ENCODE measurements at regions not wholly inside any gene's neighbourhood (a gene's known extent, or its start where the extent isn't known, plus 50 kb on each side); places are given as distances from the start of the nearest gene placed in this dataset.

GRCh38 chr14:25988536-25988935 lies 609.3 kb downstream of the NOVA1 start:
- no peak for DNase-seq (ENCODE audit: low spot score)

GRCh38 chr14:25955772-25956171 lies 642.1 kb downstream of the NOVA1 start:
- no peak for DNase-seq (ENCODE audit: low spot score)

- no peak for DNase-seq (ENCODE audit: low spot score)
Observed at GRCh38 chr14:25953532-25954139, 644.2 kb downstream of the NOVA1 start.

- DNase-seq (ENCODE audit: low spot score): no peak
Observed at GRCh38 chr14:25945746-25946145, 652.1 kb downstream of the NOVA1 start.

- DNase-seq (ENCODE audit: low spot score): no peak
Observed at GRCh38 chr14:25944020-25944419, 653.8 kb downstream of the NOVA1 start.

GRCh38 chr14:25943329-25943728 lies 654.5 kb downstream of the NOVA1 start:
- no peak for DNase-seq (ENCODE audit: low spot score)

GRCh38 chr14:25942090-25942489 lies 655.7 kb downstream of the NOVA1 start:
- DNase-seq (ENCODE audit: low spot score): no peak

- no peak for DNase-seq (ENCODE audit: low spot score)
Observed at GRCh38 chr14:25933731-25934130, 664.1 kb downstream of the NOVA1 start.

- no peak for DNase-seq (ENCODE audit: low spot score)
Observed at GRCh38 chr14:25929881-25930615, 667.8 kb downstream of the NOVA1 start.

GRCh38 chr14:25911831-25912230 lies 686.0 kb downstream of the NOVA1 start:
- no peak for DNase-seq (ENCODE audit: low spot score)

GRCh38 chr14:25909045-25909747 lies 688.6 kb downstream of the NOVA1 start:
- no peak for DNase-seq (ENCODE audit: low spot score)

- no peak for DNase-seq (ENCODE audit: low spot score)
Observed at GRCh38 chr14:25908277-25909044, 689.4 kb downstream of the NOVA1 start.

- DNase-seq (ENCODE audit: low spot score): no peak
Observed at GRCh38 chr14:25904446-25904845, 693.4 kb downstream of the NOVA1 start.

- no peak for DNase-seq (ENCODE audit: low spot score)
Observed at GRCh38 chr14:25899197-25899596, 698.6 kb downstream of the NOVA1 start.

- DNase-seq (ENCODE audit: low spot score): peak; percentile 9
Observed at GRCh38 chr14:25896777-25897176, 701.1 kb downstream of the NOVA1 start.

- no peak for DNase-seq (ENCODE audit: low spot score)
Observed at GRCh38 chr14:25895740-25896139, 702.1 kb downstream of the NOVA1 start.

- DNase-seq (ENCODE audit: low spot score): no peak
Observed at GRCh38 chr14:25887251-25887878, 710.5 kb downstream of the NOVA1 start.

- no peak for DNase-seq (ENCODE audit: low spot score)
Observed at GRCh38 chr14:25884657-25885056, 713.2 kb downstream of the NOVA1 start.

- DNase-seq (ENCODE audit: low spot score): no peak
Observed at GRCh38 chr14:25882899-25883298, 714.9 kb downstream of the NOVA1 start.

- DNase-seq (ENCODE audit: low spot score): no peak
Observed at GRCh38 chr14:25875475-25875874, 722.4 kb downstream of the NOVA1 start.

- DNase-seq (ENCODE audit: low spot score): no peak
Observed at GRCh38 chr14:25869854-25870253, 728.0 kb downstream of the NOVA1 start.
